ENCODE measurements at regions not wholly inside any gene's neighbourhood (a gene's known extent, or its start where the extent isn't known, plus 50 kb on each side); places are given as distances from the start of the nearest gene placed in this dataset.

DNA sequence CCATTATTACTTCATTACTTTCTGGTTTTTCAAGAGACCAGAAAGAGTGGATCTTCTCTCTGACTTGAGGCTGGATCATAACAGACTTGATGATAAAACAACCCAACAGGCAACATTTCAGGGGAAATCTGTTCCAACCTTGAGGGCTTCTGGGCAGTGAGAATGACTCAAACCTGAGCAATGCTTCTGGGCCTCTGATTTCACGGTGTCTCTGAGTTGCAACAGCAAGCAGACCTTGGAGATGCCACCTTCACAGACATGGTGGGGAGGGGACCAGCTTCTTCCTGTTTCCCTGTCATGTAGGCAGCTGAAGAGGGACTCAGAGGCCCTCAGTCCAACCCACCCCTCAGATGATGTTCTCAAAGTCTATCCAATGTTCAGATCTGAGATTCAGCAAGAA lies 104.0 kb downstream of the ABHD5 start:
- ATAC-seq (ENCODE audit: low read depth): no peak; the same call in 1 of the 2 replicates
- no peaks in the 10 kb centered on the region for H3K9me3 ChIP-seq (ENCODE audit: control insufficient read depth, insufficient read depth, low read length)
- POLR2A ChIA-PET (ENCODE audit: unreplicated experiment): no interaction called here

More for the DNA sequence above, 104.0 kb downstream of the ABHD5 start:
- Histone ChIP-seq H3K4me2 (ENCODE audit: low read depth, low read length) (no peak overlapping the region), H3K27me3 (ENCODE audit: control insufficient read depth, insufficient read depth, low read length) (peaks cover 16% of the 10 kb centered on the region), H3K14ac (replicated peaks; ENCODE audit: low read depth, low read length) (no peak overlapping the region), H4K8ac (ENCODE audit: low read depth in 2 of 2, low read length in 2 of 2) (no peak overlapping the region), H3K23ac (ENCODE audit: low read depth, low read length) (no peak overlapping the region), H4K20me1 (ENCODE audit: insufficient read depth, low read length) (no peaks in the 10 kb centered on the region), H3K9ac (ENCODE audit: low read depth, low read length) (no peak overlapping the region), H2BK5ac (ENCODE audit: low read depth, low read length, poor library complexity, severe bottlenecking) (no peak overlapping the region), H2AFZ (replicated peaks; ENCODE audit: low read length, poor library complexity) (no peak overlapping the region), H3K9me1 (ENCODE audit: insufficient read depth, low read length) (no peaks in the 10 kb centered on the region), H3K27ac (ENCODE audit: insufficient read depth, low read length) (no peak overlapping the region), H2BK20ac (ENCODE audit: low read depth, low read length) (no peak overlapping the region), H2BK120ac (ENCODE audit: low read depth, low read length) (no peak overlapping the region), H4K91ac (ENCODE audit: insufficient read depth, low read depth, low read length) (no peak overlapping the region), H3K4me3 (ENCODE audit: insufficient read depth, low read depth, low read length) (no peak overlapping the region), H2AK5ac (ENCODE audit: low read depth, low read length) (no peak overlapping the region), H3K4ac (ENCODE audit: low read depth, low read length) (no peak overlapping the region), H2AK9ac (replicated peaks; ENCODE audit: low read depth, low read length, poor library complexity) (no peak overlapping the region), H3K4me1 (ENCODE audit: control insufficient read depth, insufficient read depth, low read length) (no peaks in the 10 kb centered on the region; the same call in 1 of the 2 replicates), H3K79me1 (ENCODE audit: low read depth in 1 of 2, low read length in 2 of 2) (no peaks in the 10 kb centered on the region), H2BK15ac (ENCODE audit: low read depth, low read length) (no peak overlapping the region), H3K56ac (ENCODE audit: extremely low read depth, insufficient read depth, low read length) (no peak overlapping the region), H4K5ac (ENCODE audit: low read depth, low read length) (no peak overlapping the region), H3K36me3 (ENCODE audit: control insufficient read depth, insufficient read depth, low read length) (no peaks in the 10 kb centered on the region), H3K18ac (ENCODE audit: low read depth, low read length) (no peak overlapping the region)
- in situ Hi-C loops (cut with MboI; ENCODE audit: low sequenced_read_pairs): no loop called here
- WGBS, 2 experiments (ENCODE audit: extremely low coverage in 2 of 2, insufficient read length in 1 of 2): no CpG with 5 or more reads among the region's 1 CpG
- dilution Hi-C loops (cut with HindIII; ENCODE audit: low sequenced_read_pairs, unreplicated experiment): no loop called here
- CTCF ChIA-PET: interaction anchor here (1.5 kb wide), 1 partner anchor 25 kb away, joined by 3 read pairs; no protein-coding TSS in a partner anchor
- TF ChIP-seq BHLHE40 (IDR thresholded peaks at IDR 0.05; ENCODE audit: low read depth, low read length): no peak
- no peak for TF ChIP-seq SMC3 (IDR thresholded peaks at IDR 0.05; ENCODE audit: low read depth, low read length)
- no peak for TF ChIP-seq RFX5 (IDR thresholded peaks at IDR 0.05; ENCODE audit: low read depth, low read length)
- TF ChIP-seq FOS (IDR thresholded peaks at IDR 0.05; ENCODE audit: low read depth, low read length): no peak
- TF ChIP-seq CEBPB (IDR thresholded peaks at IDR 0.05; ENCODE audit: low read depth, low read length): peak; percentile 63; the same call in 1 of the 2 replicates
- DNase-seq: peak; percentile 60
- intact Hi-C loops (cut with micrococcal nuclease): no loop called here
- BruUV-seq (replicated peaks): no TSS peak

Data from IMR-90 (cell line).